HEK293 (cell line): ENCODE measurements at regions not wholly inside any gene's neighbourhood (a gene's known extent, or its start where the extent isn't known, plus 50 kb on each side); places are given as distances from the start of the nearest gene placed in this dataset.
A peak's percentile ranks its signal among the peaks of the same experiment; 100 is the strongest.

Experiments
- CTCF ChIA-PET: fragments of 350-600 bp; formaldehyde crosslinking; extraction: SDS; loops from one replicate; lab custom pipeline; 2021; ENCODE audit warnings: antibody characterized with exemption; lab: Yijun Ruan, JAX
- POLR2A ChIA-PET: fragments of 300-600 bp; formaldehyde crosslinking; extraction: SDS; loops from one replicate; lab custom pipeline; 2020; ENCODE audit warnings: antibody characterized with exemption, inconsistent platforms; lab: Yijun Ruan, JAX
- H3K27ac ChIP-seq: fragments of 200-500 bp; sonication (Bioruptor generic); 2 replicates; pipeline ENCODE4 v1.5.1; 2014; ENCODE audit warnings: low read depth, low read length, control low read depth, inconsistent platforms; ENCODE audit errors: extremely low read depth
- H3K36me3 ChIP-seq, 2 experiments: fragments of 200-500 bp in 1 of 2; sonication (Bioruptor generic) in 1 of 2; 1 replicate in 1 of 2; 2 replicates in 1 of 2; pipeline ENCODE4 v1.5.1; 2014 to 2017; ENCODE audit warnings: inconsistent platforms in 2 of 2, low read length in 2 of 2; ENCODE audit not compliant: control insufficient read depth in 2 of 2, insufficient read depth in 1 of 2
- H3K4me1 ChIP-seq: fragments of 200-500 bp; sonication (Bioruptor generic); 2 replicates; pipeline ENCODE4 v1.5.1; 2014; ENCODE audit warnings: mild to moderate bottlenecking, low read length, inconsistent platforms; ENCODE audit not compliant: control insufficient read depth, insufficient read depth
- H3K4me3 ChIP-seq: 2 replicates; pipeline ENCODE4 v1.5.1; 2011; ENCODE audit warnings: low read depth, mild to moderate bottlenecking, control low read depth, low read length, moderate library complexity
- H3K9me3 ChIP-seq: fragments of 200-500 bp; sonication (Bioruptor generic); 2 replicates; pipeline ENCODE4 v1.5.1; 2014; ENCODE audit warnings: low read depth, low read length, inconsistent platforms; ENCODE audit not compliant: control insufficient read depth, insufficient read depth
- GLI4 ChIP-seq: fragments of 450-650 bp; formaldehyde crosslinking; IDR thresholded peaks from 2 replicates; pipeline ENCODE4 v1.5.1; 2016; ENCODE audit warnings: missing biosample characterization, missing genetic modification characterization
- KLF7 ChIP-seq: fragments of 450-650 bp; formaldehyde crosslinking; IDR thresholded peaks from 2 replicates; pipeline ENCODE4 v1.5.1; 2016; ENCODE audit warnings: missing biosample characterization, missing genetic modification characterization, borderline replicate concordance
- KLF8 ChIP-seq: fragments of 450-650 bp; formaldehyde crosslinking; IDR thresholded peaks from 2 replicates; pipeline ENCODE4 v1.5.1; 2016; ENCODE audit warnings: missing biosample characterization, missing genetic modification characterization
- SP3 ChIP-seq: fragments of 450-650 bp; formaldehyde crosslinking; IDR thresholded peaks from 2 replicates; pipeline ENCODE4 v1.5.1; 2016; ENCODE audit warnings: missing biosample characterization, missing genetic modification characterization
- ZFP3 ChIP-seq: fragments of 450-650 bp; formaldehyde crosslinking; IDR thresholded peaks from 2 replicates; pipeline ENCODE4 v1.5.1; 2016; ENCODE audit warnings: low read depth, missing biosample characterization, missing genetic modification characterization
- ZNF211 ChIP-seq: fragments of 450-650 bp; formaldehyde crosslinking; IDR thresholded peaks from 2 replicates; pipeline ENCODE4 v1.5.1; 2016; ENCODE audit warnings: low read depth, missing biosample characterization, missing genetic modification characterization
- ZNF24 ChIP-seq: fragments of 450-650 bp; formaldehyde crosslinking; IDR thresholded peaks from 2 replicates; pipeline ENCODE4 v1.5.1; 2016; ENCODE audit warnings: missing biosample characterization, missing genetic modification characterization
- ZNF335 ChIP-seq: fragments of 450-650 bp; formaldehyde crosslinking; conservative IDR thresholded peaks from 2 replicates; pipeline ENCODE4 v1.5.1; 2016; ENCODE audit warnings: missing biosample characterization, missing genetic modification characterization
- ZNF571 ChIP-seq: fragments of 450-650 bp; formaldehyde crosslinking; IDR thresholded peaks from 2 replicates; pipeline ENCODE4 v1.5.0; 2017; ENCODE audit warnings: missing biosample characterization, missing genetic modification characterization
- ZNF596 ChIP-seq: fragments of 450-650 bp; IDR thresholded peaks from 2 replicates; pipeline ENCODE4 v1.5.0; 2018; ENCODE audit warnings: missing biosample characterization, mild to moderate bottlenecking, missing genetic modification characterization, moderate library complexity
- ZNF621 ChIP-seq: fragments of 450-650 bp; formaldehyde crosslinking; IDR thresholded peaks from 2 replicates; pipeline ENCODE4 v1.5.1; 2017; ENCODE audit warnings: missing biosample characterization, missing genetic modification characterization
- ZNF658 ChIP-seq: fragments of 450-650 bp; formaldehyde crosslinking; IDR thresholded peaks from 2 replicates; pipeline ENCODE4; 2016; ENCODE audit warnings: missing biosample characterization, missing genetic modification characterization
- ZNF830 ChIP-seq: fragments of 450-650 bp; IDR thresholded peaks from 2 replicates; pipeline ENCODE4 v1.5.0; 2018; ENCODE audit warnings: missing biosample characterization, missing genetic modification characterization, low read depth, mild to moderate bottlenecking, moderate library complexity
- TF ChIP-seq, protein P1 (sequence below): fragments of 450-650 bp; formaldehyde crosslinking; IDR thresholded peaks from 2 replicates; pipeline ENCODE4 v1.5.1; 2016; ENCODE audit warnings: missing biosample characterization, missing genetic modification characterization, borderline replicate concordance
- TF ChIP-seq, protein P2 (sequence below): fragments of 450-650 bp; IDR thresholded peaks from 2 replicates; pipeline ENCODE4 v1.5.1; 2018; ENCODE audit warnings: missing biosample characterization, missing genetic modification characterization
- TF ChIP-seq, protein P3 (sequence below): fragments of 450-650 bp; formaldehyde crosslinking; IDR thresholded peaks from 2 replicates; pipeline ENCODE4 v1.5.1; 2016; ENCODE audit warnings: missing biosample characterization, missing genetic modification characterization
- TF ChIP-seq, protein P4 (sequence below): fragments of 450-650 bp; formaldehyde crosslinking; IDR thresholded peaks from 2 replicates; pipeline ENCODE4 v1.5.1; 2016; ENCODE audit warnings: missing biosample characterization, missing genetic modification characterization
- TF ChIP-seq, protein P5 (sequence below): fragments of 450-650 bp; formaldehyde crosslinking; IDR thresholded peaks from 2 replicates; pipeline ENCODE4 v1.5.1; 2016; ENCODE audit warnings: missing biosample characterization, missing genetic modification characterization

GRCh38 chr9:134492721-134493460, 148.7 kb upstream of the COL5A1 start:
- no peaks in the 10 kb centered on the region for H3K36me3 ChIP-seq
- peak; percentile 58 for TF ChIP-seq ZFP3 (tag by site-specific recombination)
- TF ChIP-seq, protein P1, sequence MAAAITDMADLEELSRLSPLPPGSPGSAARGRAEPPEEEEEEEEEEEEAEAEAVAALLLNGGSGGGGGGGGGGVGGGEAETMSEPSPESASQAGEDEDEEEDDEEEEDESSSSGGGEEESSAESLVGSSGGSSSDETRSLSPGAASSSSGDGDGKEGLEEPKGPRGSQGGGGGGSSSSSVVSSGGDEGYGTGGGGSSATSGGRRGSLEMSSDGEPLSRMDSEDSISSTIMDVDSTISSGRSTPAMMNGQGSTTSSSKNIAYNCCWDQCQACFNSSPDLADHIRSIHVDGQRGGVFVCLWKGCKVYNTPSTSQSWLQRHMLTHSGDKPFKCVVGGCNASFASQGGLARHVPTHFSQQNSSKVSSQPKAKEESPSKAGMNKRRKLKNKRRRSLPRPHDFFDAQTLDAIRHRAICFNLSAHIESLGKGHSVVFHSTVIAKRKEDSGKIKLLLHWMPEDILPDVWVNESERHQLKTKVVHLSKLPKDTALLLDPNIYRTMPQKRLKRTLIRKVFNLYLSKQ (tag by site-specific recombination): no peak
- POLR2A ChIA-PET: no interaction called here
- CTCF ChIA-PET: interaction anchor here (0.6 kb wide), 1 partner anchor 329 kb away, joined by 3 read pairs; the partner anchor contains the start of gene RNU6ATAC
- no peak overlapping the region for H3K4me3 ChIP-seq
- H3K27ac ChIP-seq: no peak overlapping the region
- no peaks in the 10 kb centered on the region for H3K9me3 ChIP-seq
- no peaks in the 10 kb centered on the region for H3K4me1 ChIP-seq

- Histone ChIP-seq H3K4me1 (no peaks in the 10 kb centered on the region), H3K4me3 (no peak overlapping the region), H3K9me3 (no peaks in the 10 kb centered on the region), H3K36me3 (no peaks in the 10 kb centered on the region)
- no peak for TF ChIP-seq ZNF621 (tag by site-specific recombination)
- TF ChIP-seq KLF8 (tag by site-specific recombination): no peak
- TF ChIP-seq GLI4: no peak
- no peak for TF ChIP-seq SP3 (tag by site-specific recombination)
- TF ChIP-seq KLF7: no peak
- TF ChIP-seq ZNF596: no peak
- no peak for TF ChIP-seq ZNF830 (tag by site-specific recombination)
- TF ChIP-seq, protein P2, sequence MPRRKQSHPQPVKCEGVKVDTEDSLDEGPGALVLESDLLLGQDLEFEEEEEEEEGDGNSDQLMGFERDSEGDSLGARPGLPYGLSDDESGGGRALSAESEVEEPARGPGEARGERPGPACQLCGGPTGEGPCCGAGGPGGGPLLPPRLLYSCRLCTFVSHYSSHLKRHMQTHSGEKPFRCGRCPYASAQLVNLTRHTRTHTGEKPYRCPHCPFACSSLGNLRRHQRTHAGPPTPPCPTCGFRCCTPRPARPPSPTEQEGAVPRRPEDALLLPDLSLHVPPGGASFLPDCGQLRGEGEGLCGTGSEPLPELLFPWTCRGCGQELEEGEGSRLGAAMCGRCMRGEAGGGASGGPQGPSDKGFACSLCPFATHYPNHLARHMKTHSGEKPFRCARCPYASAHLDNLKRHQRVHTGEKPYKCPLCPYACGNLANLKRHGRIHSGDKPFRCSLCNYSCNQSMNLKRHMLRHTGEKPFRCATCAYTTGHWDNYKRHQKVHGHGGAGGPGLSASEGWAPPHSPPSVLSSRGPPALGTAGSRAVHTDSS (tag by site-specific recombination): no peak
- TF ChIP-seq, protein P3, sequence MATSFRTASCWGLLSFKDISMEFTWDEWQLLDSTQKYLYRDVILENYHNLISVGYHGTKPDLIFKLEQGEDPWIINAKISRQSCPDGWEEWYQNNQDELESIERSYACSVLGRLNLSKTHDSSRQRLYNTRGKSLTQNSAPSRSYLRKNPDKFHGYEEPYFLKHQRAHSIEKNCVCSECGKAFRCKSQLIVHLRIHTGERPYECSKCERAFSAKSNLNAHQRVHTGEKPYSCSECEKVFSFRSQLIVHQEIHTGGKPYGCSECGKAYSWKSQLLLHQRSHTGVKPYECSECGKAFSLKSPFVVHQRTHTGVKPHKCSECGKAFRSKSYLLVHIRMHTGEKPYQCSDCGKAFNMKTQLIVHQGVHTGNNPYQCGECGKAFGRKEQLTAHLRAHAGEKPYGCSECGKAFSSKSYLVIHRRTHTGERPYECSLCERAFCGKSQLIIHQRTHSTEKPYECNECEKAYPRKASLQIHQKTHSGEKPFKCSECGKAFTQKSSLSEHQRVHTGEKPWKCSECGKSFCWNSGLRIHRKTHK (tag by site-specific recombination): no peak
- TF ChIP-seq ZNF24: no peak
- no peak for TF ChIP-seq ZNF658
- TF ChIP-seq, protein P4, sequence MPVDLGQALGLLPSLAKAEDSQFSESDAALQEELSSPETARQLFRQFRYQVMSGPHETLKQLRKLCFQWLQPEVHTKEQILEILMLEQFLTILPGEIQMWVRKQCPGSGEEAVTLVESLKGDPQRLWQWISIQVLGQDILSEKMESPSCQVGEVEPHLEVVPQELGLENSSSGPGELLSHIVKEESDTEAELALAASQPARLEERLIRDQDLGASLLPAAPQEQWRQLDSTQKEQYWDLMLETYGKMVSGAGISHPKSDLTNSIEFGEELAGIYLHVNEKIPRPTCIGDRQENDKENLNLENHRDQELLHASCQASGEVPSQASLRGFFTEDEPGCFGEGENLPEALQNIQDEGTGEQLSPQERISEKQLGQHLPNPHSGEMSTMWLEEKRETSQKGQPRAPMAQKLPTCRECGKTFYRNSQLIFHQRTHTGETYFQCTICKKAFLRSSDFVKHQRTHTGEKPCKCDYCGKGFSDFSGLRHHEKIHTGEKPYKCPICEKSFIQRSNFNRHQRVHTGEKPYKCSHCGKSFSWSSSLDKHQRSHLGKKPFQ (tag by site-specific recombination): no peak
- TF ChIP-seq, protein P5, sequence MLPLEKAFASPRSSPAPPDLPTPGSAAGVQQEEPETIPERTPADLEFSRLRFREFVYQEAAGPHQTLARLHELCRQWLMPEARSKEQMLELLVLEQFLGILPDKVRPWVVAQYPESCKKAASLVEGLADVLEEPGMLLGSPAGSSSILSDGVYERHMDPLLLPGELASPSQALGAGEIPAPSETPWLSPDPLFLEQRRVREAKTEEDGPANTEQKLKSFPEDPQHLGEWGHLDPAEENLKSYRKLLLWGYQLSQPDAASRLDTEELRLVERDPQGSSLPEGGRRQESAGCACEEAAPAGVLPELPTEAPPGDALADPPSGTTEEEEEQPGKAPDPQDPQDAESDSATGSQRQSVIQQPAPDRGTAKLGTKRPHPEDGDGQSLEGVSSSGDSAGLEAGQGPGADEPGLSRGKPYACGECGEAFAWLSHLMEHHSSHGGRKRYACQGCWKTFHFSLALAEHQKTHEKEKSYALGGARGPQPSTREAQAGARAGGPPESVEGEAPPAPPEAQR (tag by site-specific recombination): no peak
- no peak for TF ChIP-seq ZNF335 (tag by site-specific recombination)
- no peak for TF ChIP-seq ZNF211
- no peak for TF ChIP-seq ZNF571 (tag by site-specific recombination)
- TF ChIP-seq, all 188 proteins: peak for 0
- ChIA-PET CTCF (no interaction called here), POLR2A (no interaction called here)
- H3K27ac ChIP-seq: no peak overlapping the region
These were observed 147.9 kb upstream of the COL5A1 start for GRCh38 chr9:134493461-134494272.
